HG02623 (cell line): ENCODE measurements at regions not wholly inside any gene's neighbourhood (a gene's known extent, or its start where the extent isn't known, plus 50 kb on each side); places are given as distances from the start of the nearest gene placed in this dataset.
"Not testable (repeated sequence)": the region's sequence is repeated elsewhere in the genome, so short reads cannot be mapped to it uniquely, and the experiment has no call there.

ENCODE experiments used
- ATAC-seq: cut with Tn5 transposase; IDR thresholded peaks from one replicate; pipeline ENCODE4 v1.9.1; 2021; ENCODE audit warnings: moderate library complexity; ENCODE audit not compliant: unreplicated experiment

GRCh38 chr7:8809320-8809719, 375.9 kb downstream of the NXPH1 start:
- ATAC-seq: no peak

- ATAC-seq: no peak
Measured at GRCh38 chr7:8817448-8818036, 384.1 kb downstream of the NXPH1 start.

- ATAC-seq: no peak
Measured at GRCh38 chr7:8818406-8818805, 385.0 kb downstream of the NXPH1 start.

- ATAC-seq: no peak
Measured at GRCh38 chr7:8822595-8822994, 389.2 kb downstream of the NXPH1 start.

GRCh38 chr7:8823486-8823885, 390.1 kb downstream of the NXPH1 start:
- ATAC-seq: no peak

GRCh38 chr7:8827329-8827728, 393.9 kb downstream of the NXPH1 start:
- ATAC-seq: no peak

- no peak for ATAC-seq
Measured at GRCh38 chr7:8829100-8829499, 395.7 kb downstream of the NXPH1 start.

GRCh38 chr7:8831376-8831775, 398.0 kb downstream of the NXPH1 start:
- no peak for ATAC-seq

GRCh38 chr7:8833355-8833754, 399.9 kb downstream of the NXPH1 start:
- ATAC-seq: no peak

- no peak for ATAC-seq
Measured at GRCh38 chr7:8841171-8841570, 407.8 kb downstream of the NXPH1 start.

- ATAC-seq: no peak
Measured at GRCh38 chr7:8871716-8872115, 438.3 kb downstream of the NXPH1 start.

GRCh38 chr7:8881916-8882315, 448.5 kb downstream of the NXPH1 start:
- ATAC-seq: no peak

- ATAC-seq: no peak
Measured at GRCh38 chr7:8885480-8886000, 452.1 kb downstream of the NXPH1 start.

- not testable (repeated sequence) for ATAC-seq
Measured at GRCh38 chr7:8890346-8890745, 456.9 kb downstream of the NXPH1 start.

- no peak for ATAC-seq
Measured at GRCh38 chr7:8893775-8894174, 460.4 kb downstream of the NXPH1 start.

GRCh38 chr7:8906396-8907075, 473.1 kb downstream of the NXPH1 start:
- no peak for ATAC-seq

GRCh38 chr7:8908889-8909288, 475.5 kb downstream of the NXPH1 start:
- ATAC-seq: no peak

GRCh38 chr7:8913682-8914081, 480.3 kb downstream of the NXPH1 start:
- no peak for ATAC-seq

- no peak for ATAC-seq
Measured at GRCh38 chr7:8921807-8922206, 488.4 kb downstream of the NXPH1 start.

- no peak for ATAC-seq
Measured at GRCh38 chr7:8922726-8923125, 489.3 kb downstream of the NXPH1 start.

- ATAC-seq: no peak
Measured at GRCh38 chr7:8923164-8923806, 489.9 kb downstream of the NXPH1 start.
